Upper lobe of right lung (tissue), 1 donor: ENCODE measurements at regions not wholly inside any gene's neighbourhood (a gene's known extent, or its start where the extent isn't known, plus 50 kb on each side); places are given as distances from the start of the nearest gene placed in this dataset.
"Not testable (repeated sequence)": the region's sequence is repeated elsewhere in the genome, so short reads cannot be mapped to it uniquely, and the experiment has no call there.

Experiments
- ATAC-seq: fragments of 200-7000 bp; cut with Tn5 transposase; one replicate; pipeline ENCODE4 v1.9.1; 2020; ENCODE audit warnings: mild to moderate bottlenecking, moderate library complexity
- DNase-seq: peaks from one replicate; pipeline ENCODE4 v3.0.0-alpha.2; 2020
- H3K27ac ChIP-seq: fragments of 200-600 bp; one replicate; pipeline ENCODE4 v1.8.0; 2022
- H3K27me3 ChIP-seq: fragments of 200-600 bp; one replicate; pipeline ENCODE4 v1.8.0; 2022; ENCODE audit warnings: mild to moderate bottlenecking
- H3K36me3 ChIP-seq: fragments of 200-600 bp; one replicate; pipeline ENCODE4 v1.8.0; 2022
- H3K4me1 ChIP-seq: fragments of 200-600 bp; one replicate; pipeline ENCODE4 v1.8.0; 2022
- H3K4me3 ChIP-seq: fragments of 200-600 bp; one replicate; pipeline ENCODE4 v1.8.0; 2022; ENCODE audit warnings: mild to moderate bottlenecking
- H3K9me3 ChIP-seq: fragments of 200-600 bp; one replicate; pipeline ENCODE4 v1.8.0; 2022
- intact Hi-C: fragments of 100-400 bp; cut with DNase I; formaldehyde crosslinking; loops from one replicate; pipeline ENCODE4 v1.11.0; 2022
- TF ChIP-seq, protein P1 (sequence below): fragments of 200-600 bp; IDR thresholded peaks from one replicate; pipeline ENCODE4 v1.8.0; 2022; ENCODE audit warnings: antibody characterized with exemption
- donor health status: DM: no; HTN: yes; CAD: no; lungs with severe emphysema.

DNA sequence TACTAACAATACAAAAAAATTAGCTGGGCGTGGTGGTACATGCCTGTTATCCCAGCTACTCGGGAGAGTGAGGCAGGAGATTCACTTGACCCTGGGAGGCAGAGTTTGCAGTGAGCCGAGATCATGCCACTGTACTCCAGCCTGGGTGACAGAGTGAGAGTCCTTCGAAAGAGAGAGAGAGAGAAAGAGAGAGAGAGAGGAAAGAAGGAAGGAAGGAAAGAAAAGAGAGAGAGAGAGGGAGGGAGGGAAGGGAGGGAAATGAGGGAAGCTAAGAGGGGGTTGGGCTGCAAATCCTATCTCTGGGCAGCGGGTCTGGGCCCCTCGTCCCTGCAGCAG is 59.9 kb upstream of the TFRC start:
- no peaks in the 10 kb centered on the region for H3K36me3 ChIP-seq
- intact Hi-C loops: no loop called here
- DNase-seq: no peak
- no peaks in the 10 kb centered on the region for H3K27me3 ChIP-seq
- H3K4me3 ChIP-seq: no peak overlapping the region
- TF ChIP-seq, protein P1, sequence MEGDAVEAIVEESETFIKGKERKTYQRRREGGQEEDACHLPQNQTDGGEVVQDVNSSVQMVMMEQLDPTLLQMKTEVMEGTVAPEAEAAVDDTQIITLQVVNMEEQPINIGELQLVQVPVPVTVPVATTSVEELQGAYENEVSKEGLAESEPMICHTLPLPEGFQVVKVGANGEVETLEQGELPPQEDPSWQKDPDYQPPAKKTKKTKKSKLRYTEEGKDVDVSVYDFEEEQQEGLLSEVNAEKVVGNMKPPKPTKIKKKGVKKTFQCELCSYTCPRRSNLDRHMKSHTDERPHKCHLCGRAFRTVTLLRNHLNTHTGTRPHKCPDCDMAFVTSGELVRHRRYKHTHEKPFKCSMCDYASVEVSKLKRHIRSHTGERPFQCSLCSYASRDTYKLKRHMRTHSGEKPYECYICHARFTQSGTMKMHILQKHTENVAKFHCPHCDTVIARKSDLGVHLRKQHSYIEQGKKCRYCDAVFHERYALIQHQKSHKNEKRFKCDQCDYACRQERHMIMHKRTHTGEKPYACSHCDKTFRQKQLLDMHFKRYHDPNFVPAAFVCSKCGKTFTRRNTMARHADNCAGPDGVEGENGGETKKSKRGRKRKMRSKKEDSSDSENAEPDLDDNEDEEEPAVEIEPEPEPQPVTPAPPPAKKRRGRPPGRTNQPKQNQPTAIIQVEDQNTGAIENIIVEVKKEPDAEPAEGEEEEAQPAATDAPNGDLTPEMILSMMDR: no peak
- no peaks in the 10 kb centered on the region for H3K9me3 ChIP-seq
- peak overlapping the region; percentile 56 for H3K27ac ChIP-seq
- H3K4me1 ChIP-seq: no peaks in the 10 kb centered on the region
- no peak for ATAC-seq

GRCh38 chr3:196141052-196141865 is 59.4 kb upstream of the TFRC start:
- intact Hi-C loops: no loop called here
- peak overlapping the region; percentile 56 for H3K27ac ChIP-seq
- TF ChIP-seq, protein P1: no peak
- no peaks in the 10 kb centered on the region for H3K9me3 ChIP-seq
- DNase-seq: no peak
- no peak for ATAC-seq
- no peaks in the 10 kb centered on the region for H3K27me3 ChIP-seq
- no peaks in the 10 kb centered on the region for H3K4me1 ChIP-seq
- H3K36me3 ChIP-seq: no peaks in the 10 kb centered on the region
- no peak overlapping the region for H3K4me3 ChIP-seq

- TF ChIP-seq, protein P1: no peak
- intact Hi-C loops: no loop called here
- no peak overlapping the region for H3K27ac ChIP-seq
Observed at GRCh38 chr3:196140224-196140623, 58.3 kb upstream of the TFRC start.

GRCh38 chr3:196139281-196139680 is 57.4 kb upstream of the TFRC start:
- Histone ChIP-seq H3K4me3 (no peak overlapping the region), H3K4me1 (no peaks in the 10 kb centered on the region), H3K27me3 (no peaks in the 10 kb centered on the region), H3K9me3 (no peaks in the 10 kb centered on the region), H3K27ac (no peak overlapping the region), H3K36me3 (no peaks in the 10 kb centered on the region)
- no peak for ATAC-seq
- intact Hi-C loops: no loop called here
- no peak for DNase-seq
- TF ChIP-seq, protein P1: no peak

More at GRCh38 chr3:196140224-196140623, 58.3 kb upstream of the TFRC start:
- Histone ChIP-seq H3K9me3 (no peaks in the 10 kb centered on the region), H3K4me1 (no peaks in the 10 kb centered on the region), H3K27me3 (no peaks in the 10 kb centered on the region), H3K4me3 (no peak overlapping the region), H3K36me3 (no peaks in the 10 kb centered on the region)
- no peak for DNase-seq
- no peak for ATAC-seq

GRCh38 chr3:196138482-196139254 is 56.8 kb upstream of the TFRC start:
- intact Hi-C loops: no loop called here
- no peaks in the 10 kb centered on the region for H3K27me3 ChIP-seq
- H3K4me1 ChIP-seq: no peaks in the 10 kb centered on the region
- H3K36me3 ChIP-seq: no peaks in the 10 kb centered on the region
- no peak for ATAC-seq
- DNase-seq: no peak
- no peak overlapping the region for H3K27ac ChIP-seq
- TF ChIP-seq, protein P1: no peak
- no peak overlapping the region for H3K4me3 ChIP-seq
- no peaks in the 10 kb centered on the region for H3K9me3 ChIP-seq

- H3K27me3 ChIP-seq, intact Hi-C loops, H3K9me3 ChIP-seq, H3K36me3 ChIP-seq, H3K4me3 ChIP-seq, H3K4me1 ChIP-seq: not testable (repeated sequence)
- ATAC-seq (peak; percentile 28), DNase-seq (peak; percentile 78)
- H3K27ac ChIP-seq: peak overlapping the region; percentile 74
Observed at GRCh38 chr3:196136640-196136989, 54.7 kb upstream of the TFRC start.
